ENCODE measurements at regions not wholly inside any gene's neighbourhood (a gene's known extent, or its start where the extent isn't known, plus 50 kb on each side); places are given as distances from the start of the nearest gene placed in this dataset.

DNA sequence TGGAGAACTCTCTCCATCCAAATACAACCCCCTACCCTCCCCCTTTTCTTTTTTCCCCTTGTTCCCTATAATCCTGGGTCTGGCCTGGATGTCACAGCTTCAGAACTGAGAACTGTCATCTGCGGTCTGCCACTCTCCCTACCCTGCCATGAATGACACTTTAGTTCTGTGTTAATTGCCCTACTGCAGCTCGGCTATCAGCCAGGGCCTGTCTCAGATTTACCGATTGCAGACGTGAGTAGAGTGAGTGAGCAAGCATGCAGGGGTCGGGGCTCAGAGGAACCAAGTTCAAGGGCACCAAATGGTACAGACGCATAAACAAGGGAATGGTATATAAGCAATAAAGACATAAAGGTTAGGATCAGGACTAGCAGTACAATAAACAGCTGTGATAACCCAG, 967.8 kb downstream of the BCL11A start:
- TF ChIP-seq, protein P1, sequence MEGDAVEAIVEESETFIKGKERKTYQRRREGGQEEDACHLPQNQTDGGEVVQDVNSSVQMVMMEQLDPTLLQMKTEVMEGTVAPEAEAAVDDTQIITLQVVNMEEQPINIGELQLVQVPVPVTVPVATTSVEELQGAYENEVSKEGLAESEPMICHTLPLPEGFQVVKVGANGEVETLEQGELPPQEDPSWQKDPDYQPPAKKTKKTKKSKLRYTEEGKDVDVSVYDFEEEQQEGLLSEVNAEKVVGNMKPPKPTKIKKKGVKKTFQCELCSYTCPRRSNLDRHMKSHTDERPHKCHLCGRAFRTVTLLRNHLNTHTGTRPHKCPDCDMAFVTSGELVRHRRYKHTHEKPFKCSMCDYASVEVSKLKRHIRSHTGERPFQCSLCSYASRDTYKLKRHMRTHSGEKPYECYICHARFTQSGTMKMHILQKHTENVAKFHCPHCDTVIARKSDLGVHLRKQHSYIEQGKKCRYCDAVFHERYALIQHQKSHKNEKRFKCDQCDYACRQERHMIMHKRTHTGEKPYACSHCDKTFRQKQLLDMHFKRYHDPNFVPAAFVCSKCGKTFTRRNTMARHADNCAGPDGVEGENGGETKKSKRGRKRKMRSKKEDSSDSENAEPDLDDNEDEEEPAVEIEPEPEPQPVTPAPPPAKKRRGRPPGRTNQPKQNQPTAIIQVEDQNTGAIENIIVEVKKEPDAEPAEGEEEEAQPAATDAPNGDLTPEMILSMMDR (IDR thresholded peaks at IDR 0.05; ENCODE audit: low read depth, low read length): no peak
- TF ChIP-seq EZH2phosphoT487 (IDR thresholded peaks at IDR 0.05; ENCODE audit: low read depth): no peak

All from OCI-LY3 (cell line).